Osteoblast (primary cell): ENCODE measurements at regions not wholly inside any gene's neighbourhood (a gene's known extent, or its start where the extent isn't known, plus 50 kb on each side); places are given as distances from the start of the nearest gene placed in this dataset.

Experiments
- DNase-seq: peaks from one replicate; pipeline ENCODE4 v3.0.0; 2011; ENCODE audit warnings: low spot score, mixed read lengths; ENCODE audit not compliant: insufficient read length; ENCODE audit errors: missing footprints
- H2AFZ ChIP-seq: 2 replicates; pipeline ENCODE4 v1.6.0; 2011; ENCODE audit warnings: mild to moderate bottlenecking, low read length
- H3K27ac ChIP-seq: 2 replicates; pipeline ENCODE4 v1.5.1; 2011; ENCODE audit warnings: mild to moderate bottlenecking, low read depth, low read length, moderate library complexity
- H3K27me3 ChIP-seq: 2 replicates; pipeline ENCODE4 v1.6.0; 2012; ENCODE audit warnings: mild to moderate bottlenecking, control low read depth, inconsistent platforms, low read length, moderate library complexity; ENCODE audit not compliant: insufficient read depth
- H3K36me3 ChIP-seq: 2 replicates; pipeline ENCODE4 v1.5.1; 2011; ENCODE audit warnings: mild to moderate bottlenecking, low read length, control low read depth, moderate library complexity; ENCODE audit not compliant: insufficient read depth
- H3K4me1 ChIP-seq: 2 replicates; pipeline ENCODE4 v1.5.1; 2011; ENCODE audit warnings: mild to moderate bottlenecking, low read length, control low read depth, moderate library complexity; ENCODE audit not compliant: insufficient read depth
- H3K4me2 ChIP-seq: 2 replicates; pipeline ENCODE4 v1.6.0; 2011; ENCODE audit warnings: mild to moderate bottlenecking, low read length; ENCODE audit not compliant: insufficient read depth
- H3K4me3 ChIP-seq: fragments of 200-600 bp; sonication (generic); 3 replicates; pipeline ENCODE4 v1.5.1; 2012; ENCODE audit warnings: mild to moderate bottlenecking, low read length, inconsistent platforms; ENCODE audit not compliant: insufficient read depth
- H3K79me2 ChIP-seq: 2 replicates; pipeline ENCODE4 v1.6.0; 2012; ENCODE audit warnings: mild to moderate bottlenecking, low read length, control low read depth, inconsistent platforms; ENCODE audit not compliant: insufficient read depth
- H3K9me3 ChIP-seq: 2 replicates; pipeline ENCODE4 v1.5.1; 2011; ENCODE audit warnings: low read depth, low read length, control low read depth
- H4K20me1 ChIP-seq: 2 replicates; pipeline ENCODE4 v1.6.0; 2012; ENCODE audit warnings: mild to moderate bottlenecking, low read length, control low read depth; ENCODE audit not compliant: insufficient read depth
- CTCF ChIP-seq: IDR thresholded peaks from 2 replicates; pipeline ENCODE4 v1.5.1; 2011; ENCODE audit warnings: mild to moderate bottlenecking, low read depth, low read length, moderate library complexity; ENCODE audit errors: extremely low read depth

GRCh38 chr7:121810831-121811672, 61.9 kb upstream of the PTPRZ1 start:
- Histone ChIP-seq H2AFZ (no peak overlapping the region), H3K36me3 (no peaks in the 10 kb centered on the region), H4K20me1 (no peaks in the 10 kb centered on the region), H3K79me2 (no peaks in the 10 kb centered on the region), H3K27me3 (no peaks in the 10 kb centered on the region), H3K4me2 (no peak overlapping the region), H3K27ac (no peak overlapping the region), H3K4me1 (no peaks in the 10 kb centered on the region), H3K4me3 (no peak overlapping the region), H3K9me3 (no peaks in the 10 kb centered on the region)
- no peak for DNase-seq
- TF ChIP-seq CTCF = no peak

- Histone ChIP-seq H3K4me1 (no peaks in the 10 kb centered on the region), H3K79me2 (no peaks in the 10 kb centered on the region), H3K9me3 (no peaks in the 10 kb centered on the region), H3K36me3 (no peaks in the 10 kb centered on the region), H3K27ac (no peak overlapping the region), H3K27me3 (no peaks in the 10 kb centered on the region), H3K4me2 (no peak overlapping the region), H3K4me3 (no peak overlapping the region), H2AFZ (no peak overlapping the region), H4K20me1 (no peaks in the 10 kb centered on the region)
- no peak for DNase-seq
- no peak for TF ChIP-seq CTCF
These were observed 65.9 kb upstream of the PTPRZ1 start for GRCh38 chr7:121807078-121807477.

GRCh38 chr7:121803039-121803438, 69.9 kb upstream of the PTPRZ1 start:
- no peak for TF ChIP-seq CTCF
- Histone ChIP-seq H3K79me2 (no peaks in the 10 kb centered on the region), H3K4me1 (no peaks in the 10 kb centered on the region), H3K36me3 (no peaks in the 10 kb centered on the region), H3K27ac (no peak overlapping the region), H4K20me1 (no peaks in the 10 kb centered on the region), H2AFZ (no peak overlapping the region), H3K27me3 (no peaks in the 10 kb centered on the region), H3K4me3 (no peak overlapping the region), H3K4me2 (no peak overlapping the region), H3K9me3 (no peaks in the 10 kb centered on the region)
- no peak for DNase-seq

- TF ChIP-seq CTCF = no peak
- Histone ChIP-seq H3K79me2 (no peaks in the 10 kb centered on the region), H4K20me1 (no peaks in the 10 kb centered on the region), H2AFZ (no peak overlapping the region), H3K4me2 (no peak overlapping the region), H3K9me3 (no peaks in the 10 kb centered on the region), H3K27me3 (no peaks in the 10 kb centered on the region), H3K4me1 (no peaks in the 10 kb centered on the region), H3K4me3 (no peak overlapping the region), H3K27ac (no peak overlapping the region), H3K36me3 (no peaks in the 10 kb centered on the region)
- no peak for DNase-seq
These were observed 71.9 kb upstream of the PTPRZ1 start for GRCh38 chr7:121800916-121801675.
